H9 (cell line): ENCODE measurements at regions not wholly inside any gene's neighbourhood (a gene's known extent, or its start where the extent isn't known, plus 50 kb on each side); places are given as distances from the start of the nearest gene placed in this dataset.

ENCODE experiments used
- DNase-seq: peaks from one replicate; pipeline ENCODE4 v3.0.0-alpha.2; 2017
- H2AFZ ChIP-seq: one replicate; pipeline ENCODE4 v1.6.1; 2013; ENCODE audit warnings: mild to moderate bottlenecking, low read length, control low read depth, moderate library complexity
- H2AK5ac ChIP-seq: 2 replicates; pipeline ENCODE4 v1.6.1; 2013; ENCODE audit warnings: low read length, control low read depth, mixed read lengths; ENCODE audit not compliant: insufficient read length
- H2BK120ac ChIP-seq: one replicate; pipeline ENCODE4 v1.6.1; 2013; ENCODE audit warnings: low read depth, mild to moderate bottlenecking, low read length, control low read depth, inconsistent platforms; ENCODE audit not compliant: poor library complexity, severe bottlenecking
- H2BK12ac ChIP-seq: 2 replicates; pipeline ENCODE4 v1.6.1; 2013; ENCODE audit warnings: low read length, control low read depth, mixed read lengths, low read depth; ENCODE audit not compliant: insufficient read length
- H2BK15ac ChIP-seq: 2 replicates; pipeline ENCODE4 v1.6.1; 2013; ENCODE audit warnings: low read depth, low read length, control low read depth
- H2BK20ac ChIP-seq: one replicate; pipeline ENCODE4 v1.6.1; 2013; ENCODE audit warnings: low read depth, mild to moderate bottlenecking, low read length, control low read depth, inconsistent platforms; ENCODE audit not compliant: poor library complexity, severe bottlenecking
- H2BK5ac ChIP-seq: 2 replicates; pipeline ENCODE4 v1.6.1; 2013; ENCODE audit warnings: low read length, control low read depth, mixed read lengths; ENCODE audit not compliant: insufficient read length
- H3K14ac ChIP-seq: 2 replicates; pipeline ENCODE4 v1.6.1; 2013; ENCODE audit warnings: low read length, control low read depth; ENCODE audit not compliant: insufficient read depth
- H3K18ac ChIP-seq: 2 replicates; pipeline ENCODE4 v1.6.1; 2013; ENCODE audit warnings: low read depth, mild to moderate bottlenecking, mixed read lengths, low read length, control low read depth; ENCODE audit not compliant: insufficient read length
- H3K23ac ChIP-seq: 2 replicates; pipeline ENCODE4 v1.6.1; 2013; ENCODE audit warnings: low read length, control low read depth, mixed read lengths, low read depth; ENCODE audit not compliant: insufficient read length
- H3K23me2 ChIP-seq: 2 replicates; pipeline ENCODE4 v1.6.1; 2013; ENCODE audit warnings: low read depth, mild to moderate bottlenecking, mixed read lengths, low read length, control low read depth; ENCODE audit not compliant: insufficient read length, poor library complexity, severe bottlenecking
- H3K27ac ChIP-seq: 2 replicates; pipeline ENCODE4 v1.5.1; 2013; ENCODE audit warnings: low read length, control low read depth, mixed read lengths, low read depth; ENCODE audit not compliant: insufficient read length
- H3K27me3 ChIP-seq: 2 replicates; pipeline ENCODE4 v1.6.1; 2013; ENCODE audit warnings: low read length, control low read depth, inconsistent platforms; ENCODE audit not compliant: insufficient read depth
- H3K4ac ChIP-seq: 2 replicates; pipeline ENCODE4 v1.6.1; 2013; ENCODE audit warnings: low read depth, mild to moderate bottlenecking, control low read depth, inconsistent platforms, low read length, moderate library complexity
- H3K4me1 ChIP-seq: 2 replicates; pipeline ENCODE4 v1.6.1; 2013; ENCODE audit warnings: low read length, control low read depth, inconsistent platforms; ENCODE audit not compliant: insufficient read depth
- H3K4me2 ChIP-seq: 2 replicates; pipeline ENCODE4 v1.6.1; 2013; ENCODE audit warnings: low read length, control low read depth, mixed read lengths; ENCODE audit not compliant: insufficient read length, insufficient read depth
- H3K56ac ChIP-seq: 2 replicates; pipeline ENCODE4 v1.6.1; 2013; ENCODE audit warnings: low read depth, mild to moderate bottlenecking, mixed read lengths, low read length, control low read depth; ENCODE audit not compliant: insufficient read length
- H3K79me1 ChIP-seq: 2 replicates; pipeline ENCODE4 v1.6.1; 2013; ENCODE audit warnings: low read depth, mild to moderate bottlenecking, moderate library complexity, low read length, control low read depth, inconsistent platforms; ENCODE audit not compliant: insufficient read depth, poor library complexity, severe bottlenecking
- H3K79me2 ChIP-seq: 2 replicates; pipeline ENCODE4 v1.6.1; 2013; ENCODE audit warnings: low read length, control low read depth, inconsistent platforms; ENCODE audit not compliant: insufficient read depth
- H3K9ac ChIP-seq: 2 replicates; pipeline ENCODE4 v1.6.1; 2013; ENCODE audit warnings: low read length, control low read depth, mixed read lengths; ENCODE audit not compliant: insufficient read length; ENCODE audit errors: extremely low read depth
- H3K9me3 ChIP-seq: one replicate; pipeline ENCODE4 v1.6.1; 2013; ENCODE audit warnings: low read depth, low read length, inconsistent platforms; ENCODE audit not compliant: control insufficient read depth
- H3T11ph ChIP-seq: one replicate; pipeline ENCODE4 v1.6.1; 2013; ENCODE audit warnings: mild to moderate bottlenecking, low read length, control low read depth, inconsistent platforms
- H4K20me1 ChIP-seq: one replicate; pipeline ENCODE4 v1.6.1; 2013; ENCODE audit not compliant: control insufficient read depth, insufficient read length, insufficient read depth
- H4K5ac ChIP-seq: 2 replicates; pipeline ENCODE4 v1.6.1; 2013; ENCODE audit warnings: low read depth, mild to moderate bottlenecking, mixed read lengths, low read length, control low read depth; ENCODE audit not compliant: insufficient read length
- H4K8ac ChIP-seq: replicated peaks from 2 replicates; pipeline ENCODE4 v1.6.1; 2013; ENCODE audit warnings: low read length, control low read depth, mixed read lengths, low read depth; ENCODE audit not compliant: insufficient read length
- H4K91ac ChIP-seq: 2 replicates; pipeline ENCODE4 v1.6.1; 2013; ENCODE audit warnings: low read depth, mild to moderate bottlenecking, moderate library complexity, mixed read lengths, low read length, control low read depth; ENCODE audit not compliant: insufficient read length
- H3K27ac Mint-ChIP-seq, 3 experiments: 2 replicates in 2 of 3; 3 replicates in 1 of 3; pipeline ENCODE4 v1.8.0; 2020 to 2021; ENCODE audit warnings: mixed read lengths in 3 of 3, mild to moderate bottlenecking in 1 of 3, moderate library complexity in 1 of 3
- H3K27me3 Mint-ChIP-seq: 2 replicates; pipeline ENCODE4 v1.8.0; 2021; ENCODE audit warnings: low read depth, mild to moderate bottlenecking, moderate library complexity, mixed read lengths
- H3K36me3 Mint-ChIP-seq, 3 experiments: 2 replicates in 2 of 3; 3 replicates in 1 of 3; pipeline ENCODE4 v1.8.0; 2020 to 2021; ENCODE audit warnings: low read depth in 3 of 3, mixed read lengths in 3 of 3; ENCODE audit not compliant: insufficient read depth in 1 of 3
- H3K4me1 Mint-ChIP-seq, 2 experiments: 2 replicates each; pipeline ENCODE4 v1.8.0; 2020; ENCODE audit warnings: mixed read lengths in 2 of 2
- H3K4me3 Mint-ChIP-seq, 2 experiments: 2 replicates in 1 of 2; 3 replicates in 1 of 2; pipeline ENCODE4 v1.8.0; 2020 to 2021; ENCODE audit warnings: mild to moderate bottlenecking in 2 of 2, mixed read lengths in 2 of 2, moderate library complexity in 1 of 2
- H3K9me3 Mint-ChIP-seq, 2 experiments: 2 replicates in 1 of 2; 3 replicates in 1 of 2; pipeline ENCODE4 v1.8.0; 2020; ENCODE audit warnings: mild to moderate bottlenecking in 2 of 2, mixed read lengths in 2 of 2, moderate library complexity in 1 of 2
- CTCF ChIP-seq: fragments of 200-600 bp; sonication (generic); conservative IDR thresholded peaks from 3 replicates; pipeline ENCODE4 v1.8.0; 2021; ENCODE audit warnings: antibody characterized with exemption, mild to moderate bottlenecking
- WGBS: extraction: QIAGEN DNeasy Blood & Tissue Kit; methylation state at CpG from one replicate; pipeline ENCODE4 v1.1.7; 2013; ENCODE audit warnings: missing lambda C conversion rate, low lambda C conversion rate, mixed read lengths; ENCODE audit not compliant: insufficient read length; ENCODE audit errors: extremely low coverage; 5-methylcytosine and 5-hydroxymethylcytosine counted together

GRCh38 chr5:87169300-87169991, 98.2 kb upstream of the RASA1 start:
- H3K14ac ChIP-seq = no peak overlapping the region
- no peaks in the 10 kb centered on the region for H3K79me1 ChIP-seq
- TF ChIP-seq CTCF = no peak
- H2BK12ac ChIP-seq = no peak overlapping the region
- H2AFZ ChIP-seq = no peak overlapping the region
- H3K9me3 Mint-ChIP-seq = no peaks in the 10 kb centered on the region
- H4K91ac ChIP-seq = no peak overlapping the region
- no peak overlapping the region for H2AK5ac ChIP-seq
- no peak overlapping the region for H3K18ac ChIP-seq
- H3K27me3 Mint-ChIP-seq = no peaks in the 10 kb centered on the region
- no peak overlapping the region for H2BK15ac ChIP-seq
- H2BK5ac ChIP-seq = no peak overlapping the region
- H3K4me3 Mint-ChIP-seq = no peak overlapping the region
- no peaks in the 10 kb centered on the region for H3K36me3 Mint-ChIP-seq
- no peak overlapping the region for H3K4me2 ChIP-seq
- H3K4me1 Mint-ChIP-seq = peaks cover under 1 to 1% of the 10 kb centered on the region in 2 experiments
- H3K23me2 ChIP-seq = no peaks in the 10 kb centered on the region
- H2BK120ac ChIP-seq = no peak overlapping the region
- no peak overlapping the region for H4K8ac ChIP-seq
- no CpG with 5 or more reads among the region's 8 CpGs for WGBS
- no peaks in the 10 kb centered on the region for H4K20me1 ChIP-seq
- DNase-seq = no peak
- no peak overlapping the region for H2BK20ac ChIP-seq
- H3K9ac ChIP-seq = no peak overlapping the region
- no peak overlapping the region; a peak in 1 of 7 replicates for H3K27ac Mint-ChIP-seq
- no peaks in the 10 kb centered on the region for H3K79me2 ChIP-seq
- H3T11ph ChIP-seq = no peak overlapping the region
- H3K9me3 ChIP-seq = no peaks in the 10 kb centered on the region
- no peak overlapping the region for H3K27ac ChIP-seq
- H3K23ac ChIP-seq = no peak overlapping the region
- no peak overlapping the region for H3K56ac ChIP-seq
- H3K27me3 ChIP-seq = no peaks in the 10 kb centered on the region
- H3K4ac ChIP-seq = no peak overlapping the region
- H4K5ac ChIP-seq = no peak overlapping the region
- no peaks in the 10 kb centered on the region for H3K4me1 ChIP-seq
